K562 (cell line): ENCODE measurements at regions not wholly inside any gene's neighbourhood (a gene's known extent, or its start where the extent isn't known, plus 50 kb on each side); places are given as distances from the start of the nearest gene placed in this dataset.

Experiments
- BRF1 ChIP-seq: IDR thresholded peaks from 3 replicates; pipeline ENCODE4 v1.6.1; 2011; ENCODE audit warnings: borderline replicate concordance, mild to moderate bottlenecking; ENCODE audit not compliant: insufficient read length; ENCODE audit errors: extremely low read depth
- CHD2 ChIP-seq: IDR thresholded peaks from 2 replicates; pipeline ENCODE4 v1.6.1; 2011; ENCODE audit warnings: low read depth, low read length
- CREM ChIP-seq: IDR thresholded peaks from 2 replicates; pipeline ENCODE4 v1.6.1; 2014; ENCODE audit warnings: antibody characterized with exemption, low read depth
- CTCF ChIP-seq, 3 experiments: IDR thresholded peaks in 2 of 3; conservative IDR thresholded peaks in 1 of 3; 2 replicates each; pipeline ENCODE4 v1.5.1; 2011 to 2012; ENCODE audit warnings: low read length in 3 of 3, mild to moderate bottlenecking in 3 of 3, control low read depth in 2 of 3, improper control_type of control experiment in 1 of 3, inconsistent platforms in 1 of 3, low read depth in 1 of 3, mixed read lengths in 1 of 3, moderate library complexity in 1 of 3; ENCODE audit not compliant: insufficient read depth in 2 of 3
- HBP1 ChIP-seq: fragments of 450-650 bp; formaldehyde crosslinking; IDR thresholded peaks from 2 replicates; pipeline ENCODE4 v1.4.0; 2022; ENCODE audit warnings: missing genetic modification characterization
- IFI16 ChIP-seq: fragments of 250-450 bp; sonication (Bioruptor Pico); IDR thresholded peaks from 2 replicates; pipeline ENCODE4 v2.1.2; 2022; ENCODE audit warnings: mild to moderate bottlenecking, inconsistent platforms
- IRF9 ChIP-seq: fragments of 450-650 bp; IDR thresholded peaks from 2 replicates; pipeline ENCODE4 v1.6.1; 2016; ENCODE audit warnings: missing biosample characterization, missing genetic modification characterization
- NONO ChIP-seq, 2 experiments: fragments of 200-400 bp in 1 of 2; fragments of 450-650 bp in 1 of 2; formaldehyde crosslinking in 1 of 2; IDR thresholded peaks; 2 replicates each; pipeline ENCODE4 v1.6.1; 2017; ENCODE audit warnings: low read depth in 2 of 2, mild to moderate bottlenecking in 2 of 2, moderate library complexity in 2 of 2, low read length in 1 of 2
- NR2F6 ChIP-seq: fragments of 450-650 bp; formaldehyde crosslinking; IDR thresholded peaks from 2 replicates; pipeline ENCODE4 v1.4.0; 2020; ENCODE audit warnings: mild to moderate bottlenecking
- SPI1 ChIP-seq: IDR thresholded peaks from 2 replicates; pipeline ENCODE4 v1.6.1; 2011; ENCODE audit warnings: low read depth, low read length, control low read depth, borderline replicate concordance
- TAL1 ChIP-seq: fragments of 450-650 bp; IDR thresholded peaks from 2 replicates; pipeline ENCODE4 v1.6.1; 2016; ENCODE audit warnings: mild to moderate bottlenecking
- ZC3H4 ChIP-seq: sonication (generic); formaldehyde crosslinking; IDR thresholded peaks from 2 replicates; pipeline ENCODE4 v1.9.0; 2021; ENCODE audit warnings: missing genetic modification reagents, borderline replicate concordance
- ZKSCAN8 ChIP-seq: fragments of 200-800 bp; sonication (Bioruptor generic); IDR thresholded peaks from 2 replicates; pipeline ENCODE4 v1.6.1; 2016; ENCODE audit warnings: missing genetic modification characterization, missing compliant biosample characterization
- ZNF140 ChIP-seq: fragments of 250-450 bp; sonication (Bioruptor Pico); IDR thresholded peaks from 2 replicates; pipeline ENCODE4 v1.8.0; 2021; ENCODE audit warnings: moderate library complexity, mild to moderate bottlenecking, inconsistent platforms
- ZNF165 ChIP-seq: fragments of 250-450 bp; sonication (Bioruptor Pico); IDR thresholded peaks from 2 replicates; pipeline ENCODE4 v1.4.0; 2020; ENCODE audit warnings: borderline replicate concordance
- ZNF232 ChIP-seq: sonication (generic); formaldehyde crosslinking; IDR thresholded peaks from 2 replicates; pipeline ENCODE4 v1.8.0; 2022; ENCODE audit warnings: mild to moderate bottlenecking, missing genetic modification reagents
- ZNF444 ChIP-seq: fragments of 250-450 bp; sonication (Bioruptor Pico); IDR thresholded peaks from 2 replicates; pipeline ENCODE4 v1.4.0; 2020; ENCODE audit warnings: mild to moderate bottlenecking, moderate library complexity
- ZNF780A ChIP-seq: fragments of 250-450 bp; sonication (Bioruptor Pico); IDR thresholded peaks from 2 replicates; pipeline ENCODE4 v1.5.0; 2021; ENCODE audit warnings: mild to moderate bottlenecking
- TF ChIP-seq, protein P1 (sequence below): fragments of 150-350 bp; conservative IDR thresholded peaks from 2 replicates; pipeline ENCODE4 v1.6.1; 2014; ENCODE audit warnings: low read length
- TF ChIP-seq, protein P2 (sequence below): fragments of 450-650 bp; IDR thresholded peaks from 2 replicates; pipeline ENCODE4 v1.6.1; 2017; ENCODE audit warnings: antibody characterized with exemption

GRCh38 chr16:85316321-85316919 is 204.1 kb upstream of the CIBAR2 start (continued):
- TF ChIP-seq, protein P1, sequence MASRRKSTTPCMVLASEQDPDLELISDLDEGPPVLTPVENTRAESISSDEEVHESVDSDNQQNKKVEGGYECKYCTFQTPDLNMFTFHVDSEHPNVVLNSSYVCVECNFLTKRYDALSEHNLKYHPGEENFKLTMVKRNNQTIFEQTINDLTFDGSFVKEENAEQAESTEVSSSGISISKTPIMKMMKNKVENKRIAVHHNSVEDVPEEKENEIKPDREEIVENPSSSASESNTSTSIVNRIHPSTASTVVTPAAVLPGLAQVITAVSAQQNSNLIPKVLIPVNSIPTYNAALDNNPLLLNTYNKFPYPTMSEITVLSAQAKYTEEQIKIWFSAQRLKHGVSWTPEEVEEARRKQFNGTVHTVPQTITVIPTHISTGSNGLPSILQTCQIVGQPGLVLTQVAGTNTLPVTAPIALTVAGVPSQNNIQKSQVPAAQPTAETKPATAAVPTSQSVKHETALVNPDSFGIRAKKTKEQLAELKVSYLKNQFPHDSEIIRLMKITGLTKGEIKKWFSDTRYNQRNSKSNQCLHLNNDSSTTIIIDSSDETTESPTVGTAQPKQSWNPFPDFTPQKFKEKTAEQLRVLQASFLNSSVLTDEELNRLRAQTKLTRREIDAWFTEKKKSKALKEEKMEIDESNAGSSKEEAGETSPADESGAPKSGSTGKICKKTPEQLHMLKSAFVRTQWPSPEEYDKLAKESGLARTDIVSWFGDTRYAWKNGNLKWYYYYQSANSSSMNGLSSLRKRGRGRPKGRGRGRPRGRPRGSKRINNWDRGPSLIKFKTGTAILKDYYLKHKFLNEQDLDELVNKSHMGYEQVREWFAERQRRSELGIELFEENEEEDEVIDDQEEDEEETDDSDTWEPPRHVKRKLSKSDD = peak; percentile 68; the same call in 1 of the 2 replicates
- TF ChIP-seq ZC3H4 = no peak
- TF ChIP-seq HBP1 (CRISPR knock-in tag) = no peak
- TF ChIP-seq ZNF444 (CRISPR knock-in tag) = no peak
- peak; percentile 46; the same call in 1 of the 2 replicates for TF ChIP-seq CREM
- no peak for TF ChIP-seq ZNF140
- no peak for TF ChIP-seq IFI16 (CRISPR knock-in tag)
- TF ChIP-seq CHD2 = 0 out of 2 replicates have a peak, but pooled peaks have one; percentile 10
- TF ChIP-seq, protein P2, sequence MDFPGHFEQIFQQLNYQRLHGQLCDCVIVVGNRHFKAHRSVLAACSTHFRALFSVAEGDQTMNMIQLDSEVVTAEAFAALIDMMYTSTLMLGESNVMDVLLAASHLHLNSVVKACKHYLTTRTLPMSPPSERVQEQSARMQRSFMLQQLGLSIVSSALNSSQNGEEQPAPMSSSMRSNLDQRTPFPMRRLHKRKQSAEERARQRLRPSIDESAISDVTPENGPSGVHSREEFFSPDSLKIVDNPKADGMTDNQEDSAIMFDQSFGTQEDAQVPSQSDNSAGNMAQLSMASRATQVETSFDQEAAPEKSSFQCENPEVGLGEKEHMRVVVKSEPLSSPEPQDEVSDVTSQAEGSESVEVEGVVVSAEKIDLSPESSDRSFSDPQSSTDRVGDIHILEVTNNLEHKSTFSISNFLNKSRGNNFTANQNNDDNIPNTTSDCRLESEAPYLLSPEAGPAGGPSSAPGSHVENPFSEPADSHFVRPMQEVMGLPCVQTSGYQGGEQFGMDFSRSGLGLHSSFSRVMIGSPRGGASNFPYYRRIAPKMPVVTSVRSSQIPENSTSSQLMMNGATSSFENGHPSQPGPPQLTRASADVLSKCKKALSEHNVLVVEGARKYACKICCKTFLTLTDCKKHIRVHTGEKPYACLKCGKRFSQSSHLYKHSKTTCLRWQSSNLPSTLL = no peak
- no peak for TF ChIP-seq ZNF165 (CRISPR knock-in tag)
- TF ChIP-seq BRF1 = no peak
- TF ChIP-seq ZNF780A (CRISPR knock-in tag) = no peak
- no peak for TF ChIP-seq TAL1
- peak in 1 of 2 experiments; percentile 47; a peak in 1 of 4 replicates for TF ChIP-seq NONO (IDR thresholded peaks at IDR 0.05; ENCODE audit: low read depth in 2 of 2, low read length in 1 of 2)
- TF ChIP-seq CTCF (IDR thresholded peaks at IDR 0.05 in 2 of 3, conservative IDR thresholded peaks at IDR 0.05 in 1 of 3; ENCODE audit: insufficient read depth in 2 of 3, low read depth in 1 of 3, low read length in 3 of 3) = peak; percentile 95 to 99 (median 98)
- no peak for TF ChIP-seq SPI1
- no peak for TF ChIP-seq ZKSCAN8 (CRISPR knock-in tag)
- TF ChIP-seq ZNF232 (CRISPR knock-in tag) = no peak
- no peak for TF ChIP-seq NR2F6 (CRISPR knock-in tag)
- no peak for TF ChIP-seq IRF9
